ENCODE measurements at regions not wholly inside any gene's neighbourhood (a gene's known extent, or its start where the extent isn't known, plus 50 kb on each side); places are given as distances from the start of the nearest gene placed in this dataset.

- no peak for TF ChIP-seq CTCF (IDR thresholded peaks at IDR 0.05)
- TF ChIP-seq POLR2A (IDR thresholded peaks at IDR 0.05), result no peak
Measured at GRCh38 chr4:188661502-188661901, 522.3 kb downstream of the TRIML1 start.

All from thyroid gland (tissue), 4 donors.